ENCODE measurements at regions not wholly inside any gene's neighbourhood (a gene's known extent, or its start where the extent isn't known, plus 50 kb on each side); places are given as distances from the start of the nearest gene placed in this dataset.
"Not testable (repeated sequence)": the region's sequence is repeated elsewhere in the genome, so short reads cannot be mapped to it uniquely, and the experiment has no call there.

GRCh38 chr4:125605926-125606325 lies 291.2 kb downstream of the FAT4 start:
- not testable (repeated sequence) for H3K27ac ChIP-seq (ENCODE audit: low read depth, low read length); H3K36me3 ChIP-seq (ENCODE audit: control insufficient read depth in 3 of 3, insufficient read depth in 3 of 3, low read length in 3 of 3); H3K4me3 ChIP-seq (ENCODE audit: low read length in 3 of 3); H3K9ac ChIP-seq (ENCODE audit: low read depth in 1 of 3, low read length in 3 of 3); H3K27me3 ChIP-seq (ENCODE audit: control insufficient read depth in 3 of 3, insufficient read depth in 3 of 3, low read length in 3 of 3); H3K9me3 ChIP-seq (ENCODE audit: control insufficient read depth in 3 of 3, low read length in 3 of 3); H3K4me1 ChIP-seq (ENCODE audit: control insufficient read depth in 3 of 3, insufficient read depth in 3 of 3, low read length in 3 of 3)

DNA sequence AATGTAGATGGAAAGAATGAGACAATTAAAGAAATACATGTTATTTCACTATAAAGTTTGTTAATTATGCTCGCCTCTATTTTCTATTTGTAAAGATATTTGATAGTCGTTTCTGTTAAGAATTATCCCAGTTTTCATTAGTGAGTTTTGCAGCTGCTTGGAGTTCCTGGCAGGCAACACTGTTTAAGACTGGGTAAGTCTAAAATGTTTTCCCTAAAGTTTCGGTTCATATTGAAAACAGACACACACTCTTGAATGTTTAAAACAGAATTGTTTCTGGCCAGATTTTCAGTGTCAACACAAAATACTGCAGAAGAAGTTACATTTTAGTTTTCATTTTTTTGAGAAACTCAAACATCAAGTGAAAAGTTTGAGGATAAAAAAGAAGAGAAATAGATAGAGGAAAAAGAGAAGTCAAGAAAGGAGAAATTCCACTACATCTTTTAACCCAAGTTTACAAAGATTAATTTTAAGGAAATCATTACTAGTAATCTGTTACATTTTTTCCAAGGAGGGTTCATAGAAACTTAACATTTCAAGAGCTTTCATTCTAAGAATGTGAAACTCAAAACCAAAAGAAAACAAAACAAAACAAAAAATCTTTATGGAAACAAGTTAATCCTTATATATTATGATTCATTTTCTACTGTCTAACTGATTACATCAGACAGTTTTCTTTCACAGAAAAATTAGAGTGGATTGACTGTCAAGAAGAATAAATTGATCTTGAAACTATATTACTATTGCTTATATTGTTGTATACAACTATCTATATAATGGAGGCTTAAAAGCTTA lies 305.5 kb downstream of the FAT4 start:
- H3K27ac ChIP-seq (ENCODE audit: low read depth, low read length) = no peak overlapping the region

DNA sequence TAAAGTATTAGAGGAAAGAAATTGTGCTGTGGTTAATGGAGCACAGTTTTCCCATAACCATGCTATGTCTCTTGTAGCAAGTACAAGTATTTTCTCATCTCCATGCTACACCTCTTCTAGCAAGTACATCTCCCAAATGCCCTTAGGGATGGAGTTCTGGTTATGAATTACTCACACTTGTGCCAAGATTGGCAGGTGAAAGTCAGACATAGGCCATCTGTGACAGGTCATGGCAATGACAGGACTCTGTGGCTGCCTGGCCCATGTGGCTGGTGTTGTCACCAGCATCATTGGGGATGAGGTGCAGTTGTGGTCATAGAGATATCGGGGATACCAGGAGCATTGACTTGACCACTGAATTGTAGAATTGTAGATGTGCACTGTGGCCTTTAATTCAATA lies 310.2 kb downstream of the FAT4 start:
- Histone ChIP-seq H3K9me3 (ENCODE audit: control insufficient read depth in 3 of 3, low read length in 3 of 3) (no peaks in the 10 kb centered on the region), H3K4me1 (ENCODE audit: control insufficient read depth in 3 of 3, insufficient read depth in 3 of 3, low read length in 3 of 3) (no peaks in the 10 kb centered on the region), H3K9ac (ENCODE audit: low read depth in 1 of 3, low read length in 3 of 3) (no peak overlapping the region), H3K4me3 (ENCODE audit: low read length in 3 of 3) (no peak overlapping the region), H3K36me3 (ENCODE audit: control insufficient read depth in 3 of 3, insufficient read depth in 3 of 3, low read length in 3 of 3) (no peaks in the 10 kb centered on the region), H3K27ac (ENCODE audit: low read depth, low read length) (no peak overlapping the region), H3K27me3 (ENCODE audit: control insufficient read depth in 3 of 3, insufficient read depth in 3 of 3, low read length in 3 of 3) (no peaks in the 10 kb centered on the region)

More for the DNA sequence above, 305.5 kb downstream of the FAT4 start:
- Histone ChIP-seq H3K27me3 (ENCODE audit: control insufficient read depth in 3 of 3, insufficient read depth in 3 of 3, low read length in 3 of 3) (no peaks in the 10 kb centered on the region), H3K4me3 (ENCODE audit: low read length in 3 of 3) (no peak overlapping the region), H3K9ac (ENCODE audit: low read depth in 1 of 3, low read length in 3 of 3) (no peak overlapping the region), H3K36me3 (ENCODE audit: control insufficient read depth in 3 of 3, insufficient read depth in 3 of 3, low read length in 3 of 3) (no peaks in the 10 kb centered on the region), H3K4me1 (ENCODE audit: control insufficient read depth in 3 of 3, insufficient read depth in 3 of 3, low read length in 3 of 3) (no peaks in the 10 kb centered on the region), H3K9me3 (ENCODE audit: control insufficient read depth in 3 of 3, low read length in 3 of 3) (no peaks in the 10 kb centered on the region)

- no peaks in the 10 kb centered on the region for H3K27me3 ChIP-seq (ENCODE audit: control insufficient read depth in 3 of 3, insufficient read depth in 3 of 3, low read length in 3 of 3)
- H3K27ac ChIP-seq (ENCODE audit: low read depth, low read length) = no peak overlapping the region
- H3K4me1 ChIP-seq (ENCODE audit: control insufficient read depth in 3 of 3, insufficient read depth in 3 of 3, low read length in 3 of 3) = no peaks in the 10 kb centered on the region
- H3K36me3 ChIP-seq (ENCODE audit: control insufficient read depth in 3 of 3, insufficient read depth in 3 of 3, low read length in 3 of 3) = no peaks in the 10 kb centered on the region
- H3K9me3 ChIP-seq (ENCODE audit: control insufficient read depth in 3 of 3, low read length in 3 of 3) = no peaks in the 10 kb centered on the region
- H3K9ac ChIP-seq (ENCODE audit: low read depth in 1 of 3, low read length in 3 of 3) = no peak overlapping the region
- H3K4me3 ChIP-seq (ENCODE audit: low read length in 3 of 3) = no peak overlapping the region
These were observed 312.2 kb downstream of the FAT4 start for GRCh38 chr4:125626946-125627345.

DNA sequence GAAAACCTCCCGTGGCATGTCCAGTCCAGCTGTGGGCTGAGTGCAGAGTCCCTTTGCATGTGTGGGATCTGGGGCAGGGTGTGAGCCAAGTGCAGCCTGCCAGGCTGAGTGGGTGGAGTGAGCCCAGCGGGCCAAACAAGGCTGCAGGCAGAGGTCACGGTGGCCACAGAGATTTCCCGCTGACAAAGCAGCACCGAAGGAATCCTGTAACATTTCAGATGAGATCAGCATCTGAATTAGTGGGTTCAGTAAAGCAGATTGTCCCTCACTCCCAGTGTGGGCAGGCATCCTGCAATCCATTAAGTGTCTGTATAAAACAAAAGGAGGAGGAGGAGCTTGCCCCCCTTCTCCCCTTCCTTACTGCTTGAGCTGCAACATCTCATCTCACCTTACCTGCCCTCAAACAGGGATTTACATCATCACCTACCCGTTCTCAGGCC lies 324.4 kb downstream of the FAT4 start:
- Histone ChIP-seq H3K9me3 (ENCODE audit: control insufficient read depth in 3 of 3, low read length in 3 of 3) (no peaks in the 10 kb centered on the region), H3K9ac (ENCODE audit: low read depth in 1 of 3, low read length in 3 of 3) (peak overlapping the region in 1 of 3 donors; percentile 34), H3K4me1 (ENCODE audit: control insufficient read depth in 3 of 3, insufficient read depth in 3 of 3, low read length in 3 of 3) (peaks cover 5 to 14% (median 8%) of the 10 kb centered on the region in 3 donors), H3K27me3 (ENCODE audit: control insufficient read depth in 3 of 3, insufficient read depth in 3 of 3, low read length in 3 of 3) (no peaks in the 10 kb centered on the region), H3K36me3 (ENCODE audit: control insufficient read depth in 3 of 3, insufficient read depth in 3 of 3, low read length in 3 of 3) (no peaks in the 10 kb centered on the region), H3K4me3 (ENCODE audit: low read length in 3 of 3) (peak overlapping the region; percentile 7 to 40 (median 24)), H3K27ac (ENCODE audit: low read depth, low read length) (no peak overlapping the region)

DNA sequence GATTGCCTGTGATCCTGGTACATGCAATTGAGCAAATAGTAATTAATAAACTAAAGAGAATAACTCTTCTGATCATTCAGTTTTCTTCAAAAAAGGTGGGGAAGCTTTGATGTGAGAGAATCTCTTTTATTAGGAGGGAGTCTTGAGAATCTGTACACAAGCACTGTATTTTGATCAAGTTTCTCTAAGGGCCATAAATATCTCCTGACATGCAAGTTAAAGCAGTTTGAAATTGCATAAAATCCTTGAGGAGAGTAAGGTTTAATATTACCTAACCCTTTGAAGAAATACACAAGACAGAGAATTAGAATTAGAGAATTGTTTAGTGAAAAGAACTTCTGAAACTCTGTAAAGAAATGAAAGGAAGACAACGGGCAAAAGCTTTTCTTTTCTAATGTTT lies 326.9 kb downstream of the FAT4 start:
- Histone ChIP-seq H3K27ac (ENCODE audit: low read depth, low read length) (no peak overlapping the region), H3K36me3 (ENCODE audit: control insufficient read depth in 3 of 3, insufficient read depth in 3 of 3, low read length in 3 of 3) (no peaks in the 10 kb centered on the region), H3K4me3 (ENCODE audit: low read length in 3 of 3) (no peak overlapping the region), H3K4me1 (ENCODE audit: control insufficient read depth in 3 of 3, insufficient read depth in 3 of 3, low read length in 3 of 3) (peaks cover 5 to 14% (median 8%) of the 10 kb centered on the region in 3 donors), H3K9ac (ENCODE audit: low read depth in 1 of 3, low read length in 3 of 3) (no peak overlapping the region), H3K9me3 (ENCODE audit: control insufficient read depth in 3 of 3, low read length in 3 of 3) (no peaks in the 10 kb centered on the region), H3K27me3 (ENCODE audit: control insufficient read depth in 3 of 3, insufficient read depth in 3 of 3, low read length in 3 of 3) (no peaks in the 10 kb centered on the region)

DNA sequence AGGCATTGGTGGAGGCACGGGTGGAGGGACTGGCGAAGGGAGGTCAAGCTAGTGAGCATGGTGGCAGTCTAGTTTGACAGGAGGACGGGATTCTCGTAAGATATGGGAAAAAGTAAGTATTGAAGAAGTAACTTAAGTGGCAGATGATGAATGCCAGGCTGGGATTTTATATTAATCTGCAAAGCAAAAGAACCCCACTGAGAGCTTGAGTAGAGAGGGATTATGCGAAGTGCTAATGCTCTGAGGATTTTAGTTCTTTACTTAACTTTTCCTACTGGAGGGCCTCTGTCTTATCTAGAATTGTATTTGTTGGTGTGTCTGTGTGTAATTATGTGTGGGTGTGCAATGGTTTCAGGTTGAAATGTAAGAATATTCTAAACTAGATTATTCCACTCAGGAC lies 327.9 kb downstream of the FAT4 start:
- Histone ChIP-seq H3K4me3 (ENCODE audit: low read length in 3 of 3) (no peak overlapping the region), H3K27me3 (ENCODE audit: control insufficient read depth in 3 of 3, insufficient read depth in 3 of 3, low read length in 3 of 3) (no peaks in the 10 kb centered on the region), H3K36me3 (ENCODE audit: control insufficient read depth in 3 of 3, insufficient read depth in 3 of 3, low read length in 3 of 3) (no peaks in the 10 kb centered on the region), H3K9me3 (ENCODE audit: control insufficient read depth in 3 of 3, low read length in 3 of 3) (no peaks in the 10 kb centered on the region), H3K4me1 (ENCODE audit: control insufficient read depth in 3 of 3, insufficient read depth in 3 of 3, low read length in 3 of 3) (peaks cover 5 to 14% (median 8%) of the 10 kb centered on the region in 3 donors), H3K9ac (ENCODE audit: low read depth in 1 of 3, low read length in 3 of 3) (no peak overlapping the region), H3K27ac (ENCODE audit: low read depth, low read length) (no peak overlapping the region)

GRCh38 chr4:125649452-125649851 lies 334.7 kb downstream of the FAT4 start:
- Histone ChIP-seq H3K36me3 (ENCODE audit: control insufficient read depth in 3 of 3, insufficient read depth in 3 of 3, low read length in 3 of 3) (no peaks in the 10 kb centered on the region), H3K27ac (ENCODE audit: low read depth, low read length) (no peak overlapping the region), H3K27me3 (ENCODE audit: control insufficient read depth in 3 of 3, insufficient read depth in 3 of 3, low read length in 3 of 3) (no peaks in the 10 kb centered on the region), H3K9ac (ENCODE audit: low read depth in 1 of 3, low read length in 3 of 3) (no peak overlapping the region), H3K4me1 (ENCODE audit: control insufficient read depth in 3 of 3, insufficient read depth in 3 of 3, low read length in 3 of 3) (no peaks in the 10 kb centered on the region), H3K4me3 (ENCODE audit: low read length in 3 of 3) (no peak overlapping the region), H3K9me3 (ENCODE audit: control insufficient read depth in 3 of 3, low read length in 3 of 3) (no peaks in the 10 kb centered on the region)

- Histone ChIP-seq H3K4me3 (ENCODE audit: low read length in 3 of 3) (no peak overlapping the region), H3K9ac (ENCODE audit: low read depth in 1 of 3, low read length in 3 of 3) (no peak overlapping the region), H3K27ac (ENCODE audit: low read depth, low read length) (no peak overlapping the region), H3K27me3 (ENCODE audit: control insufficient read depth in 3 of 3, insufficient read depth in 3 of 3, low read length in 3 of 3) (no peaks in the 10 kb centered on the region), H3K4me1 (ENCODE audit: control insufficient read depth in 3 of 3, insufficient read depth in 3 of 3, low read length in 3 of 3) (no peaks in the 10 kb centered on the region), H3K36me3 (ENCODE audit: control insufficient read depth in 3 of 3, insufficient read depth in 3 of 3, low read length in 3 of 3) (no peaks in the 10 kb centered on the region), H3K9me3 (ENCODE audit: control insufficient read depth in 3 of 3, low read length in 3 of 3) (no peaks in the 10 kb centered on the region)
These were observed 335.8 kb downstream of the FAT4 start for GRCh38 chr4:125650557-125650956.

DNA sequence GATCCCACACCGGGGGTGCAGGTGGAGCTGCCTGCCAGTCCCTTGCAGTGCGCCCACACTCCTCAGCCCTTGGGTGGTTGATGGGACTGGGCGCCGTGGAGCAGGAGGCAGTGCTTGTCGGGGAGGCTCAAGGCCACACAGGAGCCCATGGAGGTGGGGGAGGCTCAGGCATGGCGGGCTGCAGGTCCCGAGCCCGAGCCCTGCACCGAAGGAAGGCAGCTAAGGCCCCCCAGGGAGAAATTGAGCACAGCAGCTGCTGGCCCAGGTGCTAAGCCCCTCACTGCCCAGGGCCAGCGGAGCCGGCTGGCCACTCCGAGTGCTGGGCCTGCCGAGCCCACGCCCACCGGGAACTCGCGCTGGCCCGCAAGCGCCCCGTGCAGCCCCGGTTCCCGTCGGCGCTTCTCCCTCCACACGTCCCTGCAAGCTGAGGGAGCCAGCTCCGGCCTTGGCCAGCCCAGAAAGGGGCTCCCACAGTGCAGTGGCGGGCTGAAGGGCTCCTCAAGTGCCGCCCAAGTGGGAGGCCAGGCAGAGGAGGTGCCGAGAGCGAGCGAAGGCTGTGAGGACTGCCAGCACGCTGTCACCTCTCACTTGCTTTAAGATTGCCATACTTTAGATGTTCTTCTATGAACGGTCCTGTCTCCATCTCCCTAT lies 337.1 kb downstream of the FAT4 start:
- H3K9ac ChIP-seq (ENCODE audit: low read depth in 1 of 3, low read length in 3 of 3); H3K36me3 ChIP-seq (ENCODE audit: control insufficient read depth in 3 of 3, insufficient read depth in 3 of 3, low read length in 3 of 3); H3K27ac ChIP-seq (ENCODE audit: low read depth, low read length); H3K27me3 ChIP-seq (ENCODE audit: control insufficient read depth in 3 of 3, insufficient read depth in 3 of 3, low read length in 3 of 3); H3K4me3 ChIP-seq (ENCODE audit: low read length in 3 of 3); H3K4me1 ChIP-seq (ENCODE audit: control insufficient read depth in 3 of 3, insufficient read depth in 3 of 3, low read length in 3 of 3); H3K9me3 ChIP-seq (ENCODE audit: control insufficient read depth in 3 of 3, low read length in 3 of 3): not testable (repeated sequence)
